PFSK-1 (cell line): ENCODE measurements at regions not wholly inside any gene's neighbourhood (a gene's known extent, or its start where the extent isn't known, plus 50 kb on each side); places are given as distances from the start of the nearest gene placed in this dataset.

Experiments
- POLR2AphosphoS5 ChIP-seq: IDR thresholded peaks from 2 replicates; pipeline ENCODE4 v1.6.1; 2012; ENCODE audit warnings: low read depth, mild to moderate bottlenecking, control low read depth, low read length, moderate library complexity
- TAF1 ChIP-seq: IDR thresholded peaks from 2 replicates; pipeline ENCODE4 v1.6.1; 2012; ENCODE audit warnings: low read length, control low read depth, borderline replicate concordance; ENCODE audit not compliant: insufficient read depth
- TF ChIP-seq, protein P1 (sequence below), 2 experiments: IDR thresholded peaks; 2 replicates each; pipeline versions ENCODE4 v1.6.1 to v1.8.0; 2011 to 2012; ENCODE audit warnings: low read depth in 2 of 2, low read length in 2 of 2, control low read depth in 1 of 2, inconsistent platforms in 1 of 2, mild to moderate bottlenecking in 1 of 2, moderate library complexity in 1 of 2; ENCODE audit not compliant: insufficient read depth in 1 of 2

DNA sequence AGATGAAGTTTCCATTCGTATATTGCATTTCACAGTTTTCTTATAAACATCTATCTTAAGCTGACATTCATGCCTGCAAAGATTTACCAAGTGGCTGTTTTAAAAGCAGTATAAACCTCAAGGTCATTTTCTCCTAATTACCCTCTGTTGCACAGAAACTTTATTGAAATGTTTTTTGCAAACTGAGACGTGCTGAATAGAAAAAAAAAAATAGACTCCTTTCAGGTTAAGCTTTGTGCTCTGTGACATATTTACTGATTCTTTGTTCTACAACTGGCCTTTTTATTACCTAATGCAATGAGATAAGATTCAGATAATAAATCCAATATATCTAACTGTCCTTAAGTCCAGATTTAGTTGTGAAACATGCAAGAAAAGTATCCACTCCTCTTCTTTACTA, 938.7 kb downstream of the DSC3 start:
- TF ChIP-seq POLR2AphosphoS5 (no peak), TAF1 (no peak)
- TF ChIP-seq, protein P1, sequence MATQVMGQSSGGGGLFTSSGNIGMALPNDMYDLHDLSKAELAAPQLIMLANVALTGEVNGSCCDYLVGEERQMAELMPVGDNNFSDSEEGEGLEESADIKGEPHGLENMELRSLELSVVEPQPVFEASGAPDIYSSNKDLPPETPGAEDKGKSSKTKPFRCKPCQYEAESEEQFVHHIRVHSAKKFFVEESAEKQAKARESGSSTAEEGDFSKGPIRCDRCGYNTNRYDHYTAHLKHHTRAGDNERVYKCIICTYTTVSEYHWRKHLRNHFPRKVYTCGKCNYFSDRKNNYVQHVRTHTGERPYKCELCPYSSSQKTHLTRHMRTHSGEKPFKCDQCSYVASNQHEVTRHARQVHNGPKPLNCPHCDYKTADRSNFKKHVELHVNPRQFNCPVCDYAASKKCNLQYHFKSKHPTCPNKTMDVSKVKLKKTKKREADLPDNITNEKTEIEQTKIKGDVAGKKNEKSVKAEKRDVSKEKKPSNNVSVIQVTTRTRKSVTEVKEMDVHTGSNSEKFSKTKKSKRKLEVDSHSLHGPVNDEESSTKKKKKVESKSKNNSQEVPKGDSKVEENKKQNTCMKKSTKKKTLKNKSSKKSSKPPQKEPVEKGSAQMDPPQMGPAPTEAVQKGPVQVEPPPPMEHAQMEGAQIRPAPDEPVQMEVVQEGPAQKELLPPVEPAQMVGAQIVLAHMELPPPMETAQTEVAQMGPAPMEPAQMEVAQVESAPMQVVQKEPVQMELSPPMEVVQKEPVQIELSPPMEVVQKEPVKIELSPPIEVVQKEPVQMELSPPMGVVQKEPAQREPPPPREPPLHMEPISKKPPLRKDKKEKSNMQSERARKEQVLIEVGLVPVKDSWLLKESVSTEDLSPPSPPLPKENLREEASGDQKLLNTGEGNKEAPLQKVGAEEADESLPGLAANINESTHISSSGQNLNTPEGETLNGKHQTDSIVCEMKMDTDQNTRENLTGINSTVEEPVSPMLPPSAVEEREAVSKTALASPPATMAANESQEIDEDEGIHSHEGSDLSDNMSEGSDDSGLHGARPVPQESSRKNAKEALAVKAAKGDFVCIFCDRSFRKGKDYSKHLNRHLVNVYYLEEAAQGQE (IDR thresholded peaks at IDR 0.05; ENCODE audit: insufficient read depth in 1 of 2, low read depth in 2 of 2, low read length in 2 of 2): no peak
